NCI-H187 (cell line): ENCODE measurements at regions not wholly inside any gene's neighbourhood (a gene's known extent, or its start where the extent isn't known, plus 50 kb on each side); places are given as distances from the start of the nearest gene placed in this dataset.
"Not testable (repeated sequence)": the region's sequence is repeated elsewhere in the genome, so short reads cannot be mapped to it uniquely, and the experiment has no call there.

ENCODE experiments used
- DNase-seq, 2 experiments: peaks; one replicate each; lab custom pipeline; 2025; lab: John Stamatoyannopoulos, UW

- no peak for DNase-seq
These were observed 507.5 kb downstream of the NAV3 start for GRCh38 chr12:78338054-78338785.

DNA sequence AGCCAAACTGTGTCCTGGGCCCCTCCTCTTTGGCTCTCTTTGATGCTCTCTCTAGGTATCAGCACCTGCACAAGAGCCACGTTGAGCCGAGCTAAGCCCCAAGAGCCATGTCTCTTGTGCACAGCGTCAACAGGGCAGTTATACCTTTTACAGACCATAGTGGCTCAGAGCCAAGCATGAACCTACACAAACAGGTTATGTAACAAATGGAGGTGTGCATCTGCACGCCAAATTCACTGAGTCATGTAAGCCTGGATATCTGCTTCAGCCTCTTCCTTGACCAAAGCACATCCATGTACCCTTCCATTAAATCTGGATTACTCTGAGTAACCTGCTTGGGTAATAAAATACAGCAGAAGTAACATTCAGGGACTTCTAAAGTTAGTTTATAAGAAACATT, 509.7 kb downstream of the NAV3 start:
- no peak for DNase-seq

DNA sequence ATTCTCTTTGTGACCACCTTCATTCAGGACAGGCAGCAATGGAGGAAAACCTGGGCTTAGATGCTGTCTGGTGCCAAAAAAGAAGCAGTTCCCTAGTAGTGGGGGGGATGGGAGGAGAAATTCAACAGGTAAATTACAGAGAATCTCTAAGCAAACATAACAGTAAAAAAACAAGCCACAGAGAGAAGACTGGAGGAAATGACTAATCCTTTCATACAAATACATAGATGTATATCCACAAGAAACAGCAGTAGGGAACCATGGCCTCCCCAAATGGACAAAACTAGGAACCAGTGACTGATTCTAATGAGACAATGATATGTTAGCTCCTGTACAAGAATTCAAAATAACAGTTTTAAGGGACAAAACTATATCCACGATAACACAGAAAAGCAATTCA, 513.0 kb downstream of the NAV3 start:
- DNase-seq, result no peak

GRCh38 chr12:78359520-78359919, 505.1 kb upstream of the SYT1 start:
- no peak for DNase-seq

DNA sequence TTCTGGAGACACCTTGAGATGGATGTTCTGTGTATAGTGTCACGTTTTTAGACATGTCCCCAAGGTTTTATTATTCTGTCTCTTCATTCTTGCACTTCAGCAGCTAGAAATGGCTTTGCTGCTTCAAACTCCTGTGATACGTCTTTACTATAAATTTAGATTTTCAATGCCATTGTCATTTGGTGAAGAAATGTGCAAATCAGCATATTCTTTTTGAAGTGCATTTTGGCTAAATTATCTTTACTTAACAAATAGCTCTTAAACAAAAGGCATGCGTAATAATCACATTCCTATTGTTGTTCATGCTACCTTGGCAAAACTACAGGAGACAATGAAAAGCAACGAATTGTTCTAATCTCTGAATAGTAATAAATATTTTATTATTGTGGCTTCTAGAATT, 502.9 kb upstream of the SYT1 start:
- DNase-seq, result no peak

GRCh38 chr12:78371284-78371683, 493.3 kb upstream of the SYT1 start:
- no peak for DNase-seq

DNA sequence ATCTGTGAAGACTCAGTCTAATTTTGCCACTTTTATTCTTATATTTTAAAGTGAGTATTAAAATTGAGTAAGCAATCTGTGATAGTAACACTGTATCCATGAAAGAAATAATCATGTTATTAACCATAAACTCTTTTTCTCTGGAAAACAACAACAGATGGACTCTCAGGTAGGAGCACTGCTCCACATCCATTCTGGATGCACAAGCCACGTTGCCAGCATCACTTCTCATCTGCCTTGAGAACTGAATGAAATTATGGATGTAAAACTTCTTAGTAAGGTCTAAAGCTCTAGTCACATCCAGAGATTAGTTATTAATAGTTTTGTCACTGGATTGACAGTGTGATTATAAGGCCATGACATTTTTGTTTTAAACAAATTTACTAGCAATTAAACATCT, 489.1 kb upstream of the SYT1 start:
- no peak for DNase-seq

DNA sequence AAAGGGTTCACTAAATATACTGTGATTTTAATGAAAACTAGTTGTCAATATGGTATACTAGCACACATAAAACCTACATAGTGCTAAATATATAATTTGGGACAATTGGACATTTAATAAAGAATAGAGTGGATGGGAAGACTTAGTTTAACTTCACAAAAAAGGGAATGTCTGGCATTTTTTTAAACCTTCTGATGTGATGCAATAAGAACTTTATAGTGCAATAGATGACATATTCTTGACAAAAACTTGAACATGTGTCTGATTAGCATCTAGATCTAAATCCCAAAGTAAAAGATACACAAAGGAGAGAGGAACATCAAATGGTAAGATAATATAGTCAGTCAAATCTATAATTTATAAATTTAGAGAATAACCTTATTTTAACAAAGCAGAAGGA, 488.3 kb upstream of the SYT1 start:
- no peak for DNase-seq

DNA sequence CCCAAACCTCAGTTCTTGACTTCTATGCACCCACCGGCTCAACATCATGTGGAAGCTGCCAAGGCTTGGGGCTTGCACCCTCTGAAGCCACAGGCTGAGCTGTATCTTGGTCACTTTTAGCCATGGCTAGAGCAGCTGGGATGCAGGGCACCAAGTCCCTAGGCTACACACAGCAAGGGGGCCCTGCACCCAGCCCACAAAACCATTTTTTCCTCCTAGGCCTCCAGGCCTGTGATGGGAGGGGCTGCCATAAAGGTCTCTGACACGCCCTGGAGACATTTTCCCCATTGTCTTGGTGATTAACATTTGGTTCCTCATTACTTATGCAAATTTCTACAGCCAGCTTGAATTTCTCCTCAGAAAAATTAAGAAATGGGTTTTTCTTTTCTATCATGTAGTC, 485.5 kb upstream of the SYT1 start:
- DNase-seq, result not testable (repeated sequence)

DNA sequence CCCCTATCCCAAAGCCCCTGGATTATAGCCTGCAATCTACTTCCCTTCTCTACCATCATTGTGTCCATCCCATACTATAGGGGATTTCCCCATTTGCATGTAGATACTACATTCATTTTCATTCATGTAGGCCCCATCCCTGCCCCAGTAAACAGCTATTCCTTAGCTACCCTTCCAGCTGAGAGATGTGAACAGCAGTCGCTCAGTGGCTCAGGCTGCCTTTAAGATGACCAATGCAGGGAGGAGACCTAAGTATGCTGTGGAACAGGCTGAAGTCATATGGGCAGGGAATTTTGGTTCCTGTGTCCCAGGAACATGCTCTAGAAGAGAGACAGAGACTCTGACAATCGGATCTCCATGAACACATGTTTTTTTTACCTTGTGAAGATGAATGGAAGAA, 481.2 kb upstream of the SYT1 start:
- DNase-seq, result no peak

GRCh38 chr12:78384541-78384940, 480.0 kb upstream of the SYT1 start:
- no peak for DNase-seq

DNA sequence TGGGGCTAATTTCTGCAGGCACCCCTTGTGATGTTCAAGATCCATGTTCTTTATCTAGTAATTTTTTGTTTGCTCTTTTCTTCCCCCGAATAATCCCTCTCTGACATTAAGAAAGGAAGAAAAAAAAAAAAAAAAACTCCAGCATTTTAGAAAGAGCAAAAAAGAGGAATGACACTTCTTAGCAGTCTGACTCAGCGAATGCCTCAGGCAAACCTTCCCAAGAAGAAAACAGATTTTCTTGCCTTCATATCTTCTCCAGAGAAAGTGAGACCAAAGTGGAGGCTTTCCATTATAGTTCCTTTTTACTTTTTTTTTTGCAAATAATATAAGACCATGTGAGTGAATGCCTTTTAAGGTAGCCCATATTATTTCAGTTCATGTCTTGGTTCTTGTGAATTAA, 479.0 kb upstream of the SYT1 start:
- DNase-seq, result no peak

DNA sequence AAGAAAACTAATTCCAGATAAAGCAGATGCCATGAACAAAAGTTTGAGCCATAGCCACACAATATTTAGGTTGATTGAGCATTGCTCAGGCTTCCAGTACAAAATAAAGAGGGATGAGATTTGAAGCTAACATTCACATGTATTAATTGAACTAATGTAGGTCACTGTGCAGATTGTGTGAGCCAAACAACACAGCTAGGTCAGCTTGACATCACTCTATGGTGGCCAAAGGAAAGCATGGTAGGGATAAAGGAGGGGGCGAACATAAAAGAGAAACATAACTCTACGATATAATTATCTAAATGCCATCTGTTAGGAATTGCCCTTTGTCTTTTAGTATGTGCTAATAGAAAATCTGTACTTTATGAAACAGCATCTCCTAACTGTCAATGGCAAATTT, 477.7 kb upstream of the SYT1 start:
- no peak for DNase-seq

GRCh38 chr12:78387721-78388120, 476.9 kb upstream of the SYT1 start:
- no peak for DNase-seq

- no peak for DNase-seq
These were observed 476.1 kb upstream of the SYT1 start for GRCh38 chr12:78388461-78388860.

- no peak for DNase-seq
These were observed 473.7 kb upstream of the SYT1 start for GRCh38 chr12:78390920-78391319.

DNA sequence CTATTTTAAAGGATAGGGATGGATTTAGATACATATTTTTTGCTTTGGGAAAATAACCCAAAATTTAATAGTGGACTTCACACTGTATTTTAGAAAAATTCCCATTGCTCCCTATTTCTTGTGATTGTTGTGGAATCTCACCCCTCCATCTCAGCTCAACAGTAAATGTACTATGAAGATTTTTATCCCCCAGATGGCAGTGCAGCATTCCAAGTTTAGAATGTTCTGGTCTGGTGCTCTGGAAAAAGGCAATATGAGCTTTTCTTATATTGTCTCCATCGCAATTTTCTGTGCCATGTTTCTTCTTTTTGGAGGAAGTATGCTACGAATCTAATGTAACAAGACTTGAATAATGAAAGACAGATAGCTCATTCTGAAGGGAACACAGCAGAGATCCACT, 471.7 kb upstream of the SYT1 start:
- no peak for DNase-seq

GRCh38 chr12:78395961-78396360, 468.6 kb upstream of the SYT1 start:
- no peak for DNase-seq

DNA sequence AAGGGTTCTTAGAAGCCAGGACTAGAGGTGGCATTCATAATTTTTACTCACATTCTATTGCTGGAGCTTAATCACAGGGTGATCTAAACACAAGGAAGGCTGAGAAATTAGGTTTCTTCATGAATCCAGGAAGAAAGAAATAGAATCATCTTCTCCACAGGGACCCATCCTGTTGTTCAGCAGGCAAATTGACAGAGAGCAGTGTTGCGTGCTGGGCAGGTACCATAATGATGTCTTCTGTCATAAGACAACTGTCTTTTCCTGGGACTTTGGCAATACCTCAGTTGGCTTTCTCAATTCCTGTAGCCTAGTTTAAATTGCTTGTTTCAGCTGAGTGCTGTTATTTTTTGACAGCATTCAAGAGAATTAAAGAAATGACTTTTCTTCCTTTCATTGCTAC, 468.0 kb upstream of the SYT1 start:
- DNase-seq, result no peak

- DNase-seq, result no peak
These were observed 465.8 kb upstream of the SYT1 start for GRCh38 chr12:78398750-78399149.

DNA sequence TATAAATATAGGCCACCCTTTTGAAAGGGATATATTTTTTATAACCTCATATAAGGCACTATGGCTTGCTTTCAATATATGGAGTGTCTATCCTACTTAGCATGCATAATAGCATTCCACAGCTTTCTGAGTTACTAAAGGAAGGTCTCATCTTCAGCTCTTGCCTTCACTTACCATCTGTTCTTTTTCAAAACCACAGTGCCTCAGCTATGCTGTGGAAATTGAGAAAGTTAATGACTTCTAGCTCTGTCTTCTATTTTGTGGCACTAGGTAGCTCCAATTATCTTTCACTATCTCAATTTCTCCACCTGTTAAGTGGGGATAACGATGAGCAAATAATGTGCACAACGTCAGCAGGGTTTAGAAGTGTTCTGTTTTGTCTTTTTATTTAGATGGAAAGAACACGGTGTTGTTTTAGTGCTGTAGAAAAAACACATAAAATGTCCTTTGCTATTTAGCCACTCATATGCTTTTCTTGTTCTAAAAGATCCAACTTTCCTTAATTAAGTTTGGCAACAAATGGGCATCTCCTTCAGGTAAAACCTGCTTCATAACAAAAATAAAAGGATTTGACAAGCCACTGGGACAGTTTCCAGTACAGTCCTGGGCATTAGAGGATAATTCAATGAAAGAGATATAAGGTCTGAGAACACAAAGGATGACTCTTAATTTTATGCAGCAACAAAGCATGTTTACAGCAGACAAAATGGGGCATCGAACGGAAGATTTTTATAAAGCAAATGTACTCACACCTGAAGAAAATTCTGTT, 462.0 kb upstream of the SYT1 start:
- DNase-seq, result no peak

- no peak for DNase-seq
These were observed 461.4 kb upstream of the SYT1 start for GRCh38 chr12:78403136-78403535.

GRCh38 chr12:78403681-78404080, 460.9 kb upstream of the SYT1 start:
- no peak for DNase-seq

DNA sequence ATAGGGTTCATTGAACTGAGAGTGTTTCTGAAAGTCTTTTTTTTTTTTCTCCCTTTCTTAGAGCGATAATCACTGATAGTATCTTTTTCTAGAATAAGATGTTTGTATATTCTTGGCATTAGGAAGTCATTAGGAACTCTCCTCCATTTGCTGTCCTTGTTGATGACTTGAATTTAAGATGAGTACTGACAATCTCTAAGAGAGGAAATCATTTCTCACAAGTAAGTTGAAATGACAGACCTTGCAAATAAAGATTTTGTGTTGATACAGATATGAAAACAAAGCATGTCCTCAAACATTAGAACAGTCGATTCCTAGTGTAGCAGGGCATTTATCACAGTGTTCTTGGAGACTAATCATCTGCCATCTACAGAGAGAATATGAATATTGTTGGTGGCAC, 458.4 kb upstream of the SYT1 start:
- DNase-seq, result no peak
